ENCODE measurements at regions not wholly inside any gene's neighbourhood (a gene's known extent, or its start where the extent isn't known, plus 50 kb on each side); places are given as distances from the start of the nearest gene placed in this dataset.

DNA sequence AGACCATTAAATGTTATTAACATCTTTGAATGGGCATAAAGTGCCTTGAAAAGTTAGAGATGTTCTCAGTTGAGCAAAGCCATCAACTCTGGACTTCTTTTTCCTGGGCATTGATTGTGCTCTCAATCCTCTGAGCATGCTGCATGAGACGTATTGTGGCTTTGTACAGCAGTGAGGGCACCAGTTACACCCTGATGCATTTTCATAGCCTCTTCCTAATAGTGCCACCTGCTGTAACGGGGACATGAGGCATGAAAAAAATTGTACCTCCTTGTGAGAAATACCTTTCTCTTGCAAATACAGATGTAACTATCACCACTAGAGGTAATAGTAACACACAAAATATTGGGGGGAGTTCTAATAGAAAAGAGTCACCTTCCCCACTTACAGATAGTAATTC, 697.5 kb downstream of the TMEM182 start:
- TF ChIP-seq EGR1 (IDR thresholded peaks at IDR 0.05; ENCODE audit: low read depth in 2 of 2) (no peak), YY1 (IDR thresholded peaks at IDR 0.05) (no peak), RXRA (IDR thresholded peaks at IDR 0.05) (no peak)
- TF ChIP-seq, protein P1, sequence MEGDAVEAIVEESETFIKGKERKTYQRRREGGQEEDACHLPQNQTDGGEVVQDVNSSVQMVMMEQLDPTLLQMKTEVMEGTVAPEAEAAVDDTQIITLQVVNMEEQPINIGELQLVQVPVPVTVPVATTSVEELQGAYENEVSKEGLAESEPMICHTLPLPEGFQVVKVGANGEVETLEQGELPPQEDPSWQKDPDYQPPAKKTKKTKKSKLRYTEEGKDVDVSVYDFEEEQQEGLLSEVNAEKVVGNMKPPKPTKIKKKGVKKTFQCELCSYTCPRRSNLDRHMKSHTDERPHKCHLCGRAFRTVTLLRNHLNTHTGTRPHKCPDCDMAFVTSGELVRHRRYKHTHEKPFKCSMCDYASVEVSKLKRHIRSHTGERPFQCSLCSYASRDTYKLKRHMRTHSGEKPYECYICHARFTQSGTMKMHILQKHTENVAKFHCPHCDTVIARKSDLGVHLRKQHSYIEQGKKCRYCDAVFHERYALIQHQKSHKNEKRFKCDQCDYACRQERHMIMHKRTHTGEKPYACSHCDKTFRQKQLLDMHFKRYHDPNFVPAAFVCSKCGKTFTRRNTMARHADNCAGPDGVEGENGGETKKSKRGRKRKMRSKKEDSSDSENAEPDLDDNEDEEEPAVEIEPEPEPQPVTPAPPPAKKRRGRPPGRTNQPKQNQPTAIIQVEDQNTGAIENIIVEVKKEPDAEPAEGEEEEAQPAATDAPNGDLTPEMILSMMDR (IDR thresholded peaks at IDR 0.05; ENCODE audit: low read depth, low read length, missing input control): no peak
- TF ChIP-seq, protein P2, sequence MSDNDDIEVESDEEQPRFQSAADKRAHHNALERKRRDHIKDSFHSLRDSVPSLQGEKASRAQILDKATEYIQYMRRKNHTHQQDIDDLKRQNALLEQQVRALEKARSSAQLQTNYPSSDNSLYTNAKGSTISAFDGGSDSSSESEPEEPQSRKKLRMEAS (IDR thresholded peaks at IDR 0.05): no peak
